ENCODE measurements at regions not wholly inside any gene's neighbourhood (a gene's known extent, or its start where the extent isn't known, plus 50 kb on each side); places are given as distances from the start of the nearest gene placed in this dataset.
"Not testable (repeated sequence)": the region's sequence is repeated elsewhere in the genome, so short reads cannot be mapped to it uniquely, and the experiment has no call there.

GRCh38 chr3:170804078-170804477 is 65.9 kb downstream of the RPL22L1 start:
- Histone ChIP-seq H3K27me3 (replicated peaks; ENCODE audit: insufficient read depth, low read length) (no peaks in the 10 kb centered on the region), H3K27ac (ENCODE audit: low read length) (no peak overlapping the region), H3K4me1 (ENCODE audit: low read length) (no peaks in the 10 kb centered on the region), H3K79me2 (ENCODE audit: low read length) (no peaks in the 10 kb centered on the region), H3K9ac (ENCODE audit: low read length) (no peak overlapping the region), H3K9me2 (replicated peaks; ENCODE audit: insufficient read depth, low read length) (no peaks in the 10 kb centered on the region), H3K9me3 (replicated peaks; ENCODE audit: insufficient read depth, low read length) (no peaks in the 10 kb centered on the region), H2AFZ (ENCODE audit: low read length) (no peak overlapping the region), H3F3A (ENCODE audit: insufficient read depth, low read length) (no peaks in the 10 kb centered on the region), H3K4me2 (ENCODE audit: low read depth, low read length) (no peak overlapping the region), H4K20me1 (ENCODE audit: insufficient read depth, low read length) (no peaks in the 10 kb centered on the region), H3K4me3 (ENCODE audit: low read length) (no peak overlapping the region), H3K36me3 (replicated peaks; ENCODE audit: insufficient read depth, low read length) (no peaks in the 10 kb centered on the region)
- no peak for DNase-seq
- no peak for TF ChIP-seq EZH2phosphoT487 (IDR thresholded peaks at IDR 0.05; ENCODE audit: low read length)
- no peak for TF ChIP-seq CTCF (IDR thresholded peaks at IDR 0.05; ENCODE audit: low read length)
- TF ChIP-seq EZH2 (optimal IDR thresholded peaks at IDR 0.05; ENCODE audit: low read depth, low read length), result no peak

- Histone ChIP-seq H3K9ac (ENCODE audit: low read length) (no peak overlapping the region), H4K20me1 (ENCODE audit: insufficient read depth, low read length) (no peaks in the 10 kb centered on the region), H3K4me3 (ENCODE audit: low read length) (no peak overlapping the region), H3K9me3 (replicated peaks; ENCODE audit: insufficient read depth, low read length) (no peaks in the 10 kb centered on the region), H2AFZ (ENCODE audit: low read length) (no peak overlapping the region), H3K9me2 (replicated peaks; ENCODE audit: insufficient read depth, low read length) (no peaks in the 10 kb centered on the region), H3K79me2 (ENCODE audit: low read length) (no peaks in the 10 kb centered on the region), H3K27ac (ENCODE audit: low read length) (no peak overlapping the region), H3F3A (ENCODE audit: insufficient read depth, low read length) (no peaks in the 10 kb centered on the region), H3K27me3 (replicated peaks; ENCODE audit: insufficient read depth, low read length) (no peaks in the 10 kb centered on the region), H3K4me1 (ENCODE audit: low read length) (no peaks in the 10 kb centered on the region), H3K4me2 (ENCODE audit: low read depth, low read length) (no peak overlapping the region), H3K36me3 (replicated peaks; ENCODE audit: insufficient read depth, low read length) (no peaks in the 10 kb centered on the region)
- no peak for DNase-seq
- TF ChIP-seq CTCF (IDR thresholded peaks at IDR 0.05; ENCODE audit: low read length), result no peak
- TF ChIP-seq EZH2phosphoT487 (IDR thresholded peaks at IDR 0.05; ENCODE audit: low read length), result no peak
- no peak for TF ChIP-seq EZH2 (optimal IDR thresholded peaks at IDR 0.05; ENCODE audit: low read depth, low read length)
Observed at GRCh38 chr3:170802164-170803151, 67.5 kb downstream of the RPL22L1 start.

GRCh38 chr3:170801597-170801996 is 68.4 kb downstream of the RPL22L1 start:
- Histone ChIP-seq H3K4me3 (ENCODE audit: low read length) (no peak overlapping the region), H3K4me2 (ENCODE audit: low read depth, low read length) (no peak overlapping the region), H3K9me2 (replicated peaks; ENCODE audit: insufficient read depth, low read length) (no peaks in the 10 kb centered on the region), H3F3A (ENCODE audit: insufficient read depth, low read length) (no peaks in the 10 kb centered on the region), H4K20me1 (ENCODE audit: insufficient read depth, low read length) (no peaks in the 10 kb centered on the region), H3K9ac (ENCODE audit: low read length) (no peak overlapping the region), H3K9me3 (replicated peaks; ENCODE audit: insufficient read depth, low read length) (no peaks in the 10 kb centered on the region), H3K4me1 (ENCODE audit: low read length) (no peaks in the 10 kb centered on the region), H3K27ac (ENCODE audit: low read length) (no peak overlapping the region), H3K27me3 (replicated peaks; ENCODE audit: insufficient read depth, low read length) (no peaks in the 10 kb centered on the region), H2AFZ (ENCODE audit: low read length) (no peak overlapping the region), H3K79me2 (ENCODE audit: low read length) (no peaks in the 10 kb centered on the region), H3K36me3 (replicated peaks; ENCODE audit: insufficient read depth, low read length) (no peaks in the 10 kb centered on the region)
- DNase-seq, result no peak
- TF ChIP-seq CTCF (IDR thresholded peaks at IDR 0.05; ENCODE audit: low read length), result no peak
- no peak for TF ChIP-seq EZH2 (optimal IDR thresholded peaks at IDR 0.05; ENCODE audit: low read depth, low read length)
- TF ChIP-seq EZH2phosphoT487 (IDR thresholded peaks at IDR 0.05; ENCODE audit: low read length), result no peak

GRCh38 chr3:170800275-170800674 is 69.7 kb downstream of the RPL22L1 start:
- H3F3A ChIP-seq (ENCODE audit: insufficient read depth, low read length); H2AFZ ChIP-seq (ENCODE audit: low read length); H3K4me2 ChIP-seq (ENCODE audit: low read depth, low read length); H3K9me2 ChIP-seq (replicated peaks; ENCODE audit: insufficient read depth, low read length); H4K20me1 ChIP-seq (ENCODE audit: insufficient read depth, low read length); DNase-seq; H3K27ac ChIP-seq (ENCODE audit: low read length); H3K36me3 ChIP-seq (replicated peaks; ENCODE audit: insufficient read depth, low read length); H3K27me3 ChIP-seq (replicated peaks; ENCODE audit: insufficient read depth, low read length); H3K9ac ChIP-seq (ENCODE audit: low read length); H3K4me1 ChIP-seq (ENCODE audit: low read length); H3K4me3 ChIP-seq (ENCODE audit: low read length); H3K79me2 ChIP-seq (ENCODE audit: low read length); H3K9me3 ChIP-seq (replicated peaks; ENCODE audit: insufficient read depth, low read length): not testable (repeated sequence)

All from MM.1S (cell line).